Thoracic aorta (tissue), 2 donors: ENCODE measurements at regions not wholly inside any gene's neighbourhood (a gene's known extent, or its start where the extent isn't known, plus 50 kb on each side); places are given as distances from the start of the nearest gene placed in this dataset.

Source experiments
- ATAC-seq: fragments of 150-250 bp; one replicate; pipeline ENCODE4 v1.8.0; 2017; ENCODE audit warnings: low read depth; ENCODE audit not compliant: insufficient number of reproducible peaks, low FRiP score
- DNase-seq: peaks from one replicate; pipeline ENCODE4 v3.0.0-alpha.2; 2020; ENCODE audit warnings: low spot score
- H3K27ac ChIP-seq, 2 donors: fragments of 200-600 bp; sonication (generic); 1 replicate in 1 of 2; 2 replicates in 1 of 2; pipeline ENCODE4 v1.5.1; 2016; ENCODE audit warnings: mild to moderate bottlenecking in 2 of 2, moderate library complexity in 2 of 2
- H3K27me3 ChIP-seq: fragments of 200-600 bp; sonication (generic); replicated peaks from 2 replicates; pipeline ENCODE4 v1.6.0; 2016; ENCODE audit warnings: mild to moderate bottlenecking; ENCODE audit not compliant: insufficient read depth
- H3K36me3 ChIP-seq: fragments of 200-600 bp; sonication (generic); one replicate; pipeline ENCODE4 v1.5.1; 2016
- H3K4me1 ChIP-seq, 2 donors: fragments of 200-600 bp; sonication (generic); 1 replicate in 1 of 2; 2 replicates in 1 of 2; pipeline versions ENCODE4 v1.5.1 to v1.6.0; 2016; ENCODE audit warnings: low read depth in 2 of 2, mild to moderate bottlenecking in 1 of 2; ENCODE audit not compliant: control insufficient read depth in 1 of 2
- H3K4me3 ChIP-seq: fragments of 200-600 bp; sonication (generic); 2 replicates; pipeline ENCODE4 v1.5.1; 2016; ENCODE audit warnings: mild to moderate bottlenecking
- H3K9me3 ChIP-seq: fragments of 200-600 bp; sonication (generic); 2 replicates; pipeline ENCODE4 v1.5.1; 2016
- CTCF ChIP-seq: fragments of 200-600 bp; sonication (generic); IDR thresholded peaks from one replicate; pipeline ENCODE4 v1.5.1; 2019; ENCODE audit warnings: antibody characterized with exemption

GRCh38 chr4:1562371-1562770, 121.7 kb downstream of the FAM53A start:
- no peak overlapping the region for H3K27ac ChIP-seq
- H3K9me3 ChIP-seq, result no peaks in the 10 kb centered on the region
- ATAC-seq (no peak), DNase-seq (no peak)
- no peak overlapping the region for H3K4me3 ChIP-seq
- TF ChIP-seq CTCF, result no peak
- no peaks in the 10 kb centered on the region for H3K27me3 ChIP-seq
- no peaks in the 10 kb centered on the region for H3K4me1 ChIP-seq
- no peaks in the 10 kb centered on the region for H3K36me3 ChIP-seq

GRCh38 chr4:1561286-1561990, 122.7 kb downstream of the FAM53A start:
- no peak for ATAC-seq
- Histone ChIP-seq H3K4me3 (no peak overlapping the region), H3K4me1 (no peaks in the 10 kb centered on the region)

GRCh38 chr4:1559896-1560650, 124.0 kb downstream of the FAM53A start:
- no peak for DNase-seq
- H3K36me3 ChIP-seq, result no peaks in the 10 kb centered on the region
- no peak overlapping the region for H3K27ac ChIP-seq
- H3K4me3 ChIP-seq, result no peak overlapping the region
- no peaks in the 10 kb centered on the region for H3K9me3 ChIP-seq
- no peak for ATAC-seq
- H3K27me3 ChIP-seq, result no peaks in the 10 kb centered on the region
- no peaks in the 10 kb centered on the region for H3K4me1 ChIP-seq
- no peak for TF ChIP-seq CTCF

More at GRCh38 chr4:1561286-1561990, 122.7 kb downstream of the FAM53A start:
- Histone ChIP-seq H3K36me3 (no peaks in the 10 kb centered on the region), H3K27me3 (no peaks in the 10 kb centered on the region), H3K27ac (no peak overlapping the region), H3K9me3 (no peaks in the 10 kb centered on the region)
- DNase-seq, result no peak
- no peak for TF ChIP-seq CTCF

- no peak for TF ChIP-seq CTCF
- Histone ChIP-seq H3K9me3 (no peaks in the 10 kb centered on the region), H3K27ac (no peak overlapping the region), H3K4me3 (no peak overlapping the region), H3K4me1 (no peaks in the 10 kb centered on the region), H3K27me3 (no peaks in the 10 kb centered on the region), H3K36me3 (no peaks in the 10 kb centered on the region)
- DNase-seq (no peak), ATAC-seq (no peak)
Observed at GRCh38 chr4:1558205-1558604, 125.9 kb downstream of the FAM53A start.

- Histone ChIP-seq H3K27me3 (no peaks in the 10 kb centered on the region), H3K36me3 (no peaks in the 10 kb centered on the region)
Observed at GRCh38 chr4:1557221-1557597, 126.9 kb downstream of the FAM53A start.

More at GRCh38 chr4:1557221-1557597, 126.9 kb downstream of the FAM53A start:
- TF ChIP-seq CTCF, result no peak
- no peaks in the 10 kb centered on the region for H3K9me3 ChIP-seq
- DNase-seq (no peak), ATAC-seq (no peak)
- no peak overlapping the region for H3K27ac ChIP-seq
- no peaks in the 10 kb centered on the region for H3K4me1 ChIP-seq
- no peak overlapping the region for H3K4me3 ChIP-seq
